Osteocyte (in vitro differentiated cells): ENCODE measurements at regions not wholly inside any gene's neighbourhood (a gene's known extent, or its start where the extent isn't known, plus 50 kb on each side); places are given as distances from the start of the nearest gene placed in this dataset.

Source experiments
- DNase-seq: peaks from one replicate; pipeline ENCODE4 v3.0.0; 2021; ENCODE audit warnings: mixed read lengths; ENCODE audit not compliant: unreplicated experiment; ENCODE audit errors: extremely low spot score
- H3K27ac Mint-ChIP-seq: one replicate; pipeline ENCODE4 v1.8.0; 2021; ENCODE audit warnings: mild to moderate bottlenecking, mixed read lengths; ENCODE audit not compliant: unreplicated experiment
- H3K27me3 Mint-ChIP-seq: one replicate; pipeline ENCODE4 v1.8.0; 2021; ENCODE audit warnings: mixed read lengths; ENCODE audit not compliant: unreplicated experiment
- H3K36me3 Mint-ChIP-seq: one replicate; pipeline ENCODE4 v1.8.0; 2021; ENCODE audit warnings: mixed read lengths; ENCODE audit not compliant: unreplicated experiment
- H3K4me1 Mint-ChIP-seq: one replicate; pipeline ENCODE4 v1.8.0; 2021; ENCODE audit warnings: mixed read lengths; ENCODE audit not compliant: unreplicated experiment
- H3K4me3 Mint-ChIP-seq: one replicate; pipeline ENCODE4 v1.8.0; 2021; ENCODE audit warnings: mild to moderate bottlenecking, moderate library complexity, mixed read lengths; ENCODE audit not compliant: unreplicated experiment
- H3K9me3 Mint-ChIP-seq: one replicate; pipeline ENCODE4 v1.8.0; 2021; ENCODE audit warnings: mixed read lengths; ENCODE audit not compliant: unreplicated experiment
- TF ChIP-seq, protein P1 (sequence below): fragments of 200-600 bp; sonication (generic); IDR thresholded peaks from 2 replicates; pipeline ENCODE4 v1.5.0; 2021; ENCODE audit warnings: antibody characterized with exemption, mild to moderate bottlenecking, moderate library complexity

DNA sequence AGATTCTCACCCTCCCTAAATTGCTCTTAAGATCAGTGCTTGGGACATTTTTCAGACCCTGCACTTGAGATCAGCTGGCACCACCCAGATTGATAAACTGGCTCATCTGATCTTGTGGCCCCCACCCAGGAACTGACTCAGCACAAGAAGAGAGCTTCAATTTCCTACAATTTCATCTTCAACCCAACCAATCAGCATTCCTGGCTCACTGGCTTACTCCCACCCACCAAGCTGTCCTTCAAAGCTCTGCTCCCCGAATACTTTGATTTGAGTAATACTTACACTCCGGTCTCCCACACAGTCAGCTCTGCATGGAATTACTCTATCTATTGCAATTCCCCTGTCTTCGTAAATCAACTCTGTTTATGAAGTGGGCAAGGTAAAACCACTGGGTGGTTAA, 461.9 kb upstream of the RGS18 start:
- Mint-ChIP-seq H3K27me3 (no peaks in the 10 kb centered on the region), H3K36me3 (no peaks in the 10 kb centered on the region), H3K4me3 (no peak overlapping the region), H3K9me3 (peaks cover 21% of the 10 kb centered on the region), H3K4me1 (peaks cover 3% of the 10 kb centered on the region), H3K27ac (no peak overlapping the region)
- no peak for DNase-seq
- TF ChIP-seq, protein P1, sequence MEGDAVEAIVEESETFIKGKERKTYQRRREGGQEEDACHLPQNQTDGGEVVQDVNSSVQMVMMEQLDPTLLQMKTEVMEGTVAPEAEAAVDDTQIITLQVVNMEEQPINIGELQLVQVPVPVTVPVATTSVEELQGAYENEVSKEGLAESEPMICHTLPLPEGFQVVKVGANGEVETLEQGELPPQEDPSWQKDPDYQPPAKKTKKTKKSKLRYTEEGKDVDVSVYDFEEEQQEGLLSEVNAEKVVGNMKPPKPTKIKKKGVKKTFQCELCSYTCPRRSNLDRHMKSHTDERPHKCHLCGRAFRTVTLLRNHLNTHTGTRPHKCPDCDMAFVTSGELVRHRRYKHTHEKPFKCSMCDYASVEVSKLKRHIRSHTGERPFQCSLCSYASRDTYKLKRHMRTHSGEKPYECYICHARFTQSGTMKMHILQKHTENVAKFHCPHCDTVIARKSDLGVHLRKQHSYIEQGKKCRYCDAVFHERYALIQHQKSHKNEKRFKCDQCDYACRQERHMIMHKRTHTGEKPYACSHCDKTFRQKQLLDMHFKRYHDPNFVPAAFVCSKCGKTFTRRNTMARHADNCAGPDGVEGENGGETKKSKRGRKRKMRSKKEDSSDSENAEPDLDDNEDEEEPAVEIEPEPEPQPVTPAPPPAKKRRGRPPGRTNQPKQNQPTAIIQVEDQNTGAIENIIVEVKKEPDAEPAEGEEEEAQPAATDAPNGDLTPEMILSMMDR = no peak

DNA sequence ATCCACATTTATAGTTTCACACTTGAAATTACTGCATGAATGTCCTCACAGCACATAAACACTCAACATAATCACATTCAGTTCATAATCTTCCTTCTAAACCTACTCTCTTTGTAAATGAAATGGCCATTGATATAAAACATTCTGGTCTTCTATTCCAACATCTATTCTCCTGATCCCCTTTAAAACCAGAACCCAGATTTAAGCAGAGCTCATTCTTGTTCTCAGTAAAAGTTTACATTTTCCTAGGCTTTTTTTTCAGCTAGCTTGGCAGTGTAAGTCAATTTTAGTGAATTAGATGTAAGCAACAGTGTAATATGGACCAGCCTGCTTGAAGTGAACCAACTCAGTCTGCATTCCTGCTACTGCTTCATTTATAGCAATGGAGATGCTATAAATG, 460.7 kb upstream of the RGS18 start:
- no peak for DNase-seq
- Mint-ChIP-seq H3K36me3 (no peaks in the 10 kb centered on the region), H3K27me3 (no peaks in the 10 kb centered on the region), H3K9me3 (peaks cover 18% of the 10 kb centered on the region), H3K4me3 (no peak overlapping the region), H3K27ac (no peak overlapping the region), H3K4me1 (peaks cover 5% of the 10 kb centered on the region)
- TF ChIP-seq, protein P1 = no peak

DNA sequence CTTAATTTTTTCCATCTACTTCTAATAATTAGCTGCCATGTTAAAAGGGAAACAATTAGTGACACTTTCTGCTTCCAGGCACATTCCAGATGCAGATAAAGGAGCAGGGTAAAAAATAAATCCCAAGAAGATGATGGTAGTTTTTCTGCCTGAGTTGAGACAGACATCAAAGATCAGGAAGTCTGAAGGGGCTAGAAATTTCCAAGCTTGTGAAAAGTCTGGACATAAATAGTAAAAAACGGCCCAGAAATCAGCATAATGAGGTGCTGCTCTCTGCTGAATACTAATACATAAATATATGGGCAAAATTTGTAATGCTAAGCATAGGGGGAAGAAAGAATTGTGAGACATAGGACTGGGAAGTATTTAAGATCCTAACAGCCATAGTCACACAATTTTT, 460.0 kb upstream of the RGS18 start:
- no peak for DNase-seq
- H3K27me3 Mint-ChIP-seq = no peaks in the 10 kb centered on the region
- TF ChIP-seq, protein P1 = no peak
- no peak overlapping the region for H3K4me3 Mint-ChIP-seq
- H3K4me1 Mint-ChIP-seq = peaks cover 5% of the 10 kb centered on the region
- H3K27ac Mint-ChIP-seq = no peak overlapping the region
- H3K9me3 Mint-ChIP-seq = peaks cover 11% of the 10 kb centered on the region
- no peaks in the 10 kb centered on the region for H3K36me3 Mint-ChIP-seq

DNA sequence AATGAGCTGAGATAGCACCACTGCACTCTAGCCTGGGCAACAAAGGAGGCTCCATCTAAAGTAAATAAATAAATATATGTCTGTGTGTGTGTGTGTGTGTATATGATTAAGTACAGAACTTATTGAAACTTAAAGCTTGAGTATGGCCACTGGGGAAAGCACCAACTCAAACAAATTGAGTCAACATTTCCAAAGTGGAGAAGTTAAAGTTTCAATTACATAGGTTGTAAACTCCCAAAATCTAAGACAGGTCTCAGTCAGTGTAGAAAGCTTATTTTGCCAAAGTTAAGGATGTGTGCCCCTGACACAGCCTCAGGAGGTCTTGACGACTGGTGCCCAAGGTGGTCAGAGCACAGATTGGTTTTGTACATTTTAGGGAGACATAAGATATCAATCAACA, 458.9 kb upstream of the RGS18 start:
- no peak for DNase-seq

DNA sequence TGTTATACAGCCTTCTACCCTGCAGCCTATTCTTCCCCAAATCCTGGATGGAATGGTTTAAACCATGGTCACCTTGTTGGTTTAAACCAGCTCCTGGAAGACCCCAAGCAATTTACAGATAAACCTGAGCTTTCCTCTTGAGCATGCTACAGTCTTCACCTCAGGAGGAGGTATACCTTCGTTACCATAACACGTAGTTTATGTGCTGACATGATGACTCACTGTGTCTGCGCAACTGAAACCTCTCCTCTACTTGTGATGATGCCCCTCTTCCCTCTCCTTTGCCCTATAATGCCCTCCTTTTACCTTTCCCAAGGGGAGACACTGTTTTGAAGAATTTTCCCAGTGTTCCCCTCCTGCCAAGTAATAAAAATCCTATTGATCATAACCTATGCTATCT, 457.3 kb upstream of the RGS18 start:
- H3K9me3 Mint-ChIP-seq = no peaks in the 10 kb centered on the region
- TF ChIP-seq, protein P1 = no peak
- H3K4me3 Mint-ChIP-seq = no peak overlapping the region
- no peak overlapping the region for H3K27ac Mint-ChIP-seq
- no peak for DNase-seq
- H3K36me3 Mint-ChIP-seq = no peaks in the 10 kb centered on the region
- peaks cover 2% of the 10 kb centered on the region for H3K4me1 Mint-ChIP-seq
- H3K27me3 Mint-ChIP-seq = no peaks in the 10 kb centered on the region

More for the DNA sequence above, 458.9 kb upstream of the RGS18 start:
- Mint-ChIP-seq H3K4me1 (peaks cover 5% of the 10 kb centered on the region), H3K36me3 (no peaks in the 10 kb centered on the region), H3K27me3 (no peaks in the 10 kb centered on the region), H3K4me3 (no peak overlapping the region), H3K9me3 (no peaks in the 10 kb centered on the region), H3K27ac (no peak overlapping the region)
- TF ChIP-seq, protein P1 = no peak
